Activated T-helper 17 cell treated with anti-CD3 and anti-CD28 coated beads, Interleukin-2, amount 50 U/mL, for 72 hours (primary cell): ENCODE measurements at regions not wholly inside any gene's neighbourhood (a gene's known extent, or its start where the extent isn't known, plus 50 kb on each side); places are given as distances from the start of the nearest gene placed in this dataset.

Source experiments
- ATAC-seq: fragments of 150-1000 bp; cut with Tn5 transposase; replicated peaks from 2 replicates; pipeline ENCODE4 v1.10.0; 2021; ENCODE audit warnings: mild to moderate bottlenecking, moderate library complexity
- H3K27ac Mint-ChIP-seq: one replicate; pipeline ENCODE4 v1.8.0; 2022; ENCODE audit warnings: mixed read lengths
- H3K27me3 Mint-ChIP-seq: one replicate; pipeline ENCODE4 v1.8.0; 2022; ENCODE audit warnings: mixed read lengths
- H3K36me3 Mint-ChIP-seq: one replicate; pipeline ENCODE4 v1.8.0; 2022; ENCODE audit warnings: low read depth, mild to moderate bottlenecking, mixed read lengths
- H3K4me1 Mint-ChIP-seq: one replicate; pipeline ENCODE4 v1.8.0; 2022; ENCODE audit warnings: mixed read lengths
- H3K4me3 Mint-ChIP-seq: one replicate; pipeline ENCODE4 v1.8.0; 2022; ENCODE audit warnings: mild to moderate bottlenecking, mixed read lengths
- H3K9me3 Mint-ChIP-seq: one replicate; pipeline ENCODE4 v1.8.0; 2022; ENCODE audit warnings: mixed read lengths

DNA sequence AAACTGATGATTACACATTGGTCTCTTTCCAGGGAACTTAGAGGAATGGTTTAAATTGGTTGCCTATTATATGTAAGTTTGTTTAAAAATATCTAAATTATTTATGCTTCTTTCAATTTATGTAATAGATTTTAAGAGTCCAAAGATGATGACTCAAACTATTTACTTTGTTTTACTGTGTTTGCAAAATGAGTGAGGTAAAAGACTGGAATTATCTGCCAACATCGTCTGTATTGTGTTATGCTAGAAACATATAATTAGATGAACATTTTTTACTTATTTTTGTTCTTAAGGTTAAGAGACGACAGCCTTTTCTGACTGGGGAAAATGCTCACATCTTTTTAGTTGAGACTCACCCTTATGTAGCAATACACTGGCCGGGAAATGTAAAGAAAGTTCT lies 51.1 kb upstream of the SYTL5 start:
- ATAC-seq: no peak
- no peak overlapping the region for H3K4me3 Mint-ChIP-seq

DNA sequence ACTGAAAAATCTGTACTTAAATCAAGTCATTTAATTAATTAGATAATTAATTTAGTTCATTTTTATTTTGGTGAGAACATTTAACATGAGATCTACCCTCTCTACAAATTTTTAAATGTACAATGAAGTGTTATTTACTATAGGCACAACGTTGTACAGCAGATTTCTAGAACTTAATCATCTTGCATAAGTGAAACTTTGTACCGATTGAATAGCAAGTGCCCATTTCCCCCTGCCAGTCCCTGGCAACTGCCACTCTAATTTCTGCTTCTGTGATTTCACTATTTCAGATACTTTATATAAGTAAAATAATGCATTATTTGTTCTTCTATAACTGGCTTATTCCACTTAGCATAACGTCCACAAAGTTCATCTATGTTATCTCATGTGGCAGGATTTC lies 50.1 kb upstream of the SYTL5 start:
- H3K4me1 Mint-ChIP-seq: peaks cover 5% of the 10 kb centered on the region
- H3K9me3 Mint-ChIP-seq: no peaks in the 10 kb centered on the region
- no peak overlapping the region for H3K4me3 Mint-ChIP-seq
- ATAC-seq: no peak
- H3K27ac Mint-ChIP-seq: no peak overlapping the region
- H3K27me3 Mint-ChIP-seq: no peaks in the 10 kb centered on the region
- no peaks in the 10 kb centered on the region for H3K36me3 Mint-ChIP-seq

More for the DNA sequence above, 51.1 kb upstream of the SYTL5 start:
- Mint-ChIP-seq H3K4me1 (peaks cover 3% of the 10 kb centered on the region), H3K9me3 (no peaks in the 10 kb centered on the region), H3K27me3 (no peaks in the 10 kb centered on the region), H3K36me3 (no peaks in the 10 kb centered on the region), H3K27ac (no peak overlapping the region)
